CD14-positive monocyte (primary cell): ENCODE measurements at regions not wholly inside any gene's neighbourhood (a gene's known extent, or its start where the extent isn't known, plus 50 kb on each side); places are given as distances from the start of the nearest gene placed in this dataset.

ENCODE experiments used
- DNase-seq, 3 donors: peaks; one replicate each; pipeline ENCODE4 v3.0.0-alpha.2; 2011 to 2022
- H2AFZ ChIP-seq: 2 replicates; pipeline ENCODE4 v1.6.0; 2012; ENCODE audit warnings: mild to moderate bottlenecking, low read depth, low read length, inconsistent platforms; ENCODE audit not compliant: insufficient read depth, poor library complexity, severe bottlenecking
- H3K27ac ChIP-seq, 2 donors: 1 replicate in 1 of 2; 2 replicates in 1 of 2; pipeline ENCODE4 v1.5.1; 2012 to 2013; ENCODE audit warnings: low read length in 2 of 2, control low read depth in 1 of 2, inconsistent platforms in 1 of 2, low read depth in 1 of 2, mild to moderate bottlenecking in 1 of 2
- H3K27me3 ChIP-seq, 2 donors: one replicate each; pipeline versions ENCODE4 v1.6.0 to v1.6.1; 2011 to 2013; ENCODE audit warnings: low read length in 2 of 2; ENCODE audit not compliant: control insufficient read depth in 2 of 2, insufficient read depth in 2 of 2
- H3K36me3 ChIP-seq, 2 donors: replicated peaks in 1 of 2; 1 replicate in 1 of 2; 2 replicates in 1 of 2; pipeline versions ENCODE4 v1.5.1 to v1.6.1; 2012 to 2013; ENCODE audit warnings: low read length in 2 of 2, control low read depth in 1 of 2, inconsistent platforms in 1 of 2, mild to moderate bottlenecking in 1 of 2; ENCODE audit not compliant: insufficient read depth in 2 of 2, control insufficient read depth in 1 of 2
- H3K4me1 ChIP-seq, 2 donors: 1 replicate in 1 of 2; 2 replicates in 1 of 2; pipeline versions ENCODE4 v1.5.1 to v1.6.1; 2012 to 2013; ENCODE audit warnings: low read length in 2 of 2, control low read depth in 1 of 2, inconsistent platforms in 1 of 2, mild to moderate bottlenecking in 1 of 2, moderate library complexity in 1 of 2; ENCODE audit not compliant: insufficient read depth in 2 of 2, control insufficient read depth in 1 of 2
- H3K4me2 ChIP-seq: replicated peaks from 2 replicates; pipeline ENCODE3; 2012; ENCODE audit warnings: low read length, moderate library complexity, mild to moderate bottlenecking; ENCODE audit not compliant: poor library complexity, severe bottlenecking; ENCODE audit errors: extremely low read depth
- H3K4me3 ChIP-seq, 3 experiments: fragments of 200-600 bp in 1 of 3; sonication (generic) in 1 of 3; replicated peaks in 1 of 3; 1 replicate in 2 of 3; 2 replicates in 1 of 3; pipeline ENCODE4 v1.5.1; 2011 to 2013; ENCODE audit warnings: low read length in 3 of 3, mild to moderate bottlenecking in 3 of 3, control low read depth in 2 of 3, low read depth in 2 of 3, inconsistent platforms in 1 of 3, moderate library complexity in 1 of 3
- H3K79me2 ChIP-seq: 2 replicates; pipeline ENCODE4 v1.6.0; 2012; ENCODE audit warnings: mild to moderate bottlenecking, control low read depth, inconsistent platforms, low read length, moderate library complexity; ENCODE audit not compliant: insufficient read depth
- H3K9ac ChIP-seq: 2 replicates; pipeline ENCODE4 v1.6.0; 2017; ENCODE audit warnings: low read length, mild to moderate bottlenecking; ENCODE audit not compliant: insufficient read depth, poor library complexity, severe bottlenecking
- H3K9me3 ChIP-seq, 2 donors: replicated peaks in 1 of 2; 1 replicate in 1 of 2; 2 replicates in 1 of 2; pipeline versions ENCODE4 v1.5.1 to v1.6.1; 2012 to 2013; ENCODE audit warnings: low read length in 2 of 2, control low read depth in 1 of 2; ENCODE audit not compliant: control insufficient read depth in 1 of 2, insufficient read depth in 1 of 2
- H4K20me1 ChIP-seq: 2 replicates; pipeline ENCODE4 v1.6.0; 2012; ENCODE audit warnings: mild to moderate bottlenecking, low read length, control low read depth, moderate library complexity; ENCODE audit not compliant: insufficient read depth
- H3K27ac Mint-ChIP-seq, 7 donors: one replicate each; pipeline ENCODE4 v1.8.0; 2020; ENCODE audit warnings: mild to moderate bottlenecking in 7 of 7, mixed read lengths in 7 of 7, moderate library complexity in 6 of 7, inconsistent platforms in 2 of 7
- H3K27me3 Mint-ChIP-seq, 3 donors: one replicate each; pipeline ENCODE4 v1.8.0; 2021 to 2022; ENCODE audit warnings: low read depth in 3 of 3, mild to moderate bottlenecking in 3 of 3, mixed read lengths in 3 of 3, moderate library complexity in 3 of 3, inconsistent platforms in 1 of 3
- H3K36me3 Mint-ChIP-seq, 2 donors: one replicate each; pipeline ENCODE4 v1.8.0; 2020; ENCODE audit warnings: mixed read lengths in 2 of 2, inconsistent platforms in 1 of 2, mild to moderate bottlenecking in 1 of 2
- H3K4me1 Mint-ChIP-seq: one replicate; pipeline ENCODE4 v1.8.0; 2020; ENCODE audit warnings: mild to moderate bottlenecking, mixed read lengths
- H3K4me3 Mint-ChIP-seq, 2 donors: one replicate each; pipeline ENCODE4 v1.8.0; 2020; ENCODE audit warnings: mild to moderate bottlenecking in 2 of 2, mixed read lengths in 2 of 2, moderate library complexity in 1 of 2
- H3K9me3 Mint-ChIP-seq, 7 donors: one replicate each; pipeline ENCODE4 v1.8.0; 2020 to 2022; ENCODE audit warnings: mixed read lengths in 7 of 7, mild to moderate bottlenecking in 6 of 7, moderate library complexity in 6 of 7, inconsistent platforms in 2 of 7
- WGBS: methylation state at CpG from one replicate; pipeline ENCODE4 v1.1.5; 2013; ENCODE audit warnings: missing lambda C conversion rate; ENCODE audit not compliant: insufficient coverage; 5-methylcytosine and 5-hydroxymethylcytosine counted together
- intact Hi-C, 2 donors: fragments of 100-400 bp; cut with micrococcal nuclease; formaldehyde crosslinking; loops; one replicate each; pipeline versions ENCODE4 v1.15.0 to v1.15.1; 2023
- TF ChIP-seq, protein P1 (sequence below): fragments of 200-600 bp; IDR thresholded peaks from one replicate; pipeline ENCODE4 v1.8.0; 2022; ENCODE audit warnings: antibody characterized with exemption, mild to moderate bottlenecking

DNA sequence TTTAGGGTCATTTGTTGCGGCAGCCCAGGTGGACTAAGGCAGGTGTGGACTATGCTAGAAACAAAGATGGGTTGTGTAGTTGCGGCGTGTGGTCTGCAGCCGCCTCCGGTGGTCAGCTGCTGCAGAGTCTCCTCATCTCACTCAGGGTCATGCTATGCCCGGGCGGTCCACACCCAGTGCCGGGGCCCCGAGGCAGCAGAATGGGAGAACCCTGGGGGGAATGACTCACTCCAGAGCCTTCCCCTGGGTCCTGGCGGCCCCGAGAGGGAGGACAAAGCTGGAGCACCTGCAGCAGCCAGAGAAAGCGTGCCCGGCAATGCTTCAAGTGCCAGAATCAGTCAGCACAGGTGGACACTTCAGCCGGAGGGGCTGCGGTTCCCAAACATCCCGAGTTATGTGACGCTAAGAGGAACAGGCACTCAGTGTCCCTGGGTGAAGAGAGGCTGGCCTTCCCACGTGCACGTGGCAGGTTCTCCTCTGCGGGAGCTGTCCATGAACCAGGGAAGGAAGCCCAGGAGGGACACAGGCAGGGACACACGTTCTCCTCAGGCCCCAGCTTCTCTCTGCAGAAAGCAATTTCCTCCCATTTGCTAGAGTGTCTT is 289.6 kb upstream of the B3GAT1 start:
- Histone ChIP-seq H4K20me1 (no peaks in the 10 kb centered on the region), H3K79me2 (no peaks in the 10 kb centered on the region), H3K27me3 (no peaks in the 10 kb centered on the region), H3K4me3 (no peak overlapping the region), H3K36me3 (no peaks in the 10 kb centered on the region), H3K4me2 (no peak overlapping the region), H3K9me3 (no peaks in the 10 kb centered on the region), H3K9ac (no peak overlapping the region), H2AFZ (no peak overlapping the region), H3K4me1 (no peaks in the 10 kb centered on the region), H3K27ac (no peak overlapping the region)
- H3K27ac Mint-ChIP-seq: no peak overlapping the region
- H3K4me3 Mint-ChIP-seq: no peak overlapping the region
- 76% methylated on average over 14 of the region's 21 CpGs for WGBS
- peaks cover 0 to 3% (median 0%) of the 10 kb centered on the region in 7 donors for H3K9me3 Mint-ChIP-seq
- TF ChIP-seq, protein P1, sequence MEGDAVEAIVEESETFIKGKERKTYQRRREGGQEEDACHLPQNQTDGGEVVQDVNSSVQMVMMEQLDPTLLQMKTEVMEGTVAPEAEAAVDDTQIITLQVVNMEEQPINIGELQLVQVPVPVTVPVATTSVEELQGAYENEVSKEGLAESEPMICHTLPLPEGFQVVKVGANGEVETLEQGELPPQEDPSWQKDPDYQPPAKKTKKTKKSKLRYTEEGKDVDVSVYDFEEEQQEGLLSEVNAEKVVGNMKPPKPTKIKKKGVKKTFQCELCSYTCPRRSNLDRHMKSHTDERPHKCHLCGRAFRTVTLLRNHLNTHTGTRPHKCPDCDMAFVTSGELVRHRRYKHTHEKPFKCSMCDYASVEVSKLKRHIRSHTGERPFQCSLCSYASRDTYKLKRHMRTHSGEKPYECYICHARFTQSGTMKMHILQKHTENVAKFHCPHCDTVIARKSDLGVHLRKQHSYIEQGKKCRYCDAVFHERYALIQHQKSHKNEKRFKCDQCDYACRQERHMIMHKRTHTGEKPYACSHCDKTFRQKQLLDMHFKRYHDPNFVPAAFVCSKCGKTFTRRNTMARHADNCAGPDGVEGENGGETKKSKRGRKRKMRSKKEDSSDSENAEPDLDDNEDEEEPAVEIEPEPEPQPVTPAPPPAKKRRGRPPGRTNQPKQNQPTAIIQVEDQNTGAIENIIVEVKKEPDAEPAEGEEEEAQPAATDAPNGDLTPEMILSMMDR: no peak
- H3K36me3 Mint-ChIP-seq: no peaks in the 10 kb centered on the region
- DNase-seq: no peak
- H3K27me3 Mint-ChIP-seq: peaks cover 0 to 3% (median 0%) of the 10 kb centered on the region in 3 donors
- no peaks in the 10 kb centered on the region for H3K4me1 Mint-ChIP-seq
- intact Hi-C loops: no loop called here

DNA sequence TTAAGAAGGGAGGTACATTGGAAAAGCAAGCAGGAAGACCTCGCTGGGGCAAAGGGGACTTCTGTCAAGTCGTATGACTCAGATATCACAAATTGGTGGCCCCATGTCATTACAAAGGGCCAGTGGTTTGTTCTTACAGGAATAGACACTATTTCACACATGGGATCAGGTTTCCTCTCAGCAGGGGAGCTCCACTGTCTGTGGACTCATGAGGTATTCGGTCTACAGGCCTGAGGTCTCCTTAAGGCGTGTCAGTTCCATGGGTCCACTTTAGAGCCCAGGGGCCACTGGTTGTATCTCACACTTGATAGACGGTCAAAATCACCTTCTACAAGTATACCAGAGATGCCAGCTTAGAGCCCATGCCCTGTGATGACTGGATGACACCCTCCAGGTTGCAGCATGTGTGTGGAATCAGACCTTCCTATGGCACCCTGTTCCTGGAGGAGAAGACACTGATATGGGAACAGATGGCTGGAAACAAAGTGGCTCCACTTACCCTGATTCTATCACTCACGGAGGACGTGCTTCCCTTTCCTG is 288.1 kb upstream of the B3GAT1 start:
- WGBS: 100% methylated on average over 3 of the region's 7 CpGs
- Mint-ChIP-seq H3K27ac (peak overlapping the region in 1 of 7 donors; percentile 7), H3K9me3 (peaks cover 0 to 3% (median 0%) of the 10 kb centered on the region in 7 donors), H3K4me3 (no peak overlapping the region), H3K4me1 (no peaks in the 10 kb centered on the region), H3K36me3 (no peaks in the 10 kb centered on the region), H3K27me3 (no peaks in the 10 kb centered on the region)
- H3K9me3 ChIP-seq: no peaks in the 10 kb centered on the region
- no peak for DNase-seq
- no peak overlapping the region for H3K9ac ChIP-seq
- H3K4me1 ChIP-seq: no peaks in the 10 kb centered on the region
- no peaks in the 10 kb centered on the region for H3K79me2 ChIP-seq
- no peaks in the 10 kb centered on the region for H3K36me3 ChIP-seq
- TF ChIP-seq, protein P1: no peak
- H2AFZ ChIP-seq: no peak overlapping the region
- intact Hi-C loops: no loop called here
- no peak overlapping the region for H3K27ac ChIP-seq
- H3K4me3 ChIP-seq: no peak overlapping the region
- H3K27me3 ChIP-seq: no peaks in the 10 kb centered on the region
- H3K4me2 ChIP-seq: no peak overlapping the region
- H4K20me1 ChIP-seq: no peaks in the 10 kb centered on the region
